NCI-H2107 treated with DMSO at 0.1 percent for 48 hours (cell line): ENCODE measurements at regions not wholly inside any gene's neighbourhood (a gene's known extent, or its start where the extent isn't known, plus 50 kb on each side); places are given as distances from the start of the nearest gene placed in this dataset.
"Not testable (repeated sequence)": the region's sequence is repeated elsewhere in the genome, so short reads cannot be mapped to it uniquely, and the experiment has no call there.

Experiments
- DNase-seq: peaks from one replicate; lab custom pipeline; 2025; ENCODE audit not compliant: unreplicated experiment; lab: John Stamatoyannopoulos, UW

DNA sequence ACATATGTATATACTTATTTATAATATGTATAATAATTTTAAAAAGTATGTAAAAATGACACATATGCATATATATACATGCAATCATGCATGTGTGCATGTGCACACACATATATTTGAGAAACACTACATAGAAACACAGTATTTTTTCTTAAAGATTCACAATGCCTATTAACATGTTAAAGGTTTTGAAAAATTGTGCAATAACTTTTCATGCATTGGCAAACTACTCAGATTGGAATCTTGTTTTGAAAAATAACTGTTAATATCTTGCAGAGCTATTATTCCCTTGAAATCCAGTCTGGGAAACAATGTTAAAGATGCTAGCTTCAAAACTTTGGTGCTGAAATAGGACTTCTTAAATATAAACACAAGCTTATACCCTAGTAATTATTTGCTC lies 256.2 kb upstream of the P2RY1 start:
- DNase-seq: no peak

DNA sequence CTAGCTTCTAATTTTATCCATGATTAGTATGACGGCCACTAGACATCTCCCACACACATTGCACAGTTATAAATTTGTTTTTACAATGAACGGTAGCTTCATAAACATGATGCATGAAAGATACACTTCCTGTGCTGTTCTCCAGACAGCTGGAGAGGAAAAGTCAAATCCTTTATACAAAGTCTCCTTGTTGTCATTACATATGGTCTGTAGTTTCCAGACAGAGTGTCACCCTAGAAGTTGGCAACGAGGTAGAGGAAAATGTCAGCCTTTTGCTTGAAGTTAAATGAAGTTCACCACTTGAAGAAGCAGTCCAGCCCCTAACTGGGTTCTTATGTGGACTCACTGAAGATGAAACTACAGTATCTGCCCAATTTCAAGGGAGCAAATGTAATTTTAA lies 253.0 kb upstream of the P2RY1 start:
- DNase-seq: no peak

DNA sequence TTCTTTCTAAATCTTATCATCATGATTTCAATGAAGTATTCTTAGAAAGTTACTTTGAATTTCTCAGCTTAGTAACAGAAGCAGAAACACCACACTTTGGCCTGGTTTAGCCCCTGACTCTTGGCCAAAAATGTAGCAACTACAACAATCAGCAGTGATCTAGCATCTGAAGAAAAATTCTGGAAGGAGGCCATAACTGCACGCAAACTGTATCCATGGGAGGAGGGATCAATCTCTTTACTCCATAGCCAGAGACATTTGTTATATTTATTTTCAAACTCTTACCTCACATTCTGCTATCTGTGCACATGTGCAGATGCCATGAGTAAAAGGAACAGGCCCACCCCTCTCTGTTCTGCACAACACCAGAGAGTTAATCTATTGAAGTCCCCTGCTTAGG lies 251.0 kb upstream of the P2RY1 start:
- no peak for DNase-seq

DNA sequence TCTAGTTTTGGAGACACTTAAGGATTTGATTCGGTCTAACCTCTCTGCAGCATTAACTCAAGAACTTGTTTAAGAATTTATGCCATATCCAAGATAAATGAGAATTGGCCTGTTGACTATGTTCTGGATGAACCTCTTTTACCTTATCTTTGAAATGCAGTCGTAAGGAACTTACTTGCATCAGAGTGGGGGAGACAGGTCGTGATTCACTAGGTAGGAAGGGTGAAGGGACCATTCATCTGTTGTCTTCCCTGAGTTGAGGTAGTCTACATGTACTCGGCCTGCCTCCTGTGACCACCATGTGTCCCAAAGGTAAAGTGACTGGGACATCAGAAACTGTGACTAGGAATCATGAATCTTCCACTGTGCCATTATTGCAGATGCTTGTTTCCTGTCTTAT lies 248.0 kb upstream of the P2RY1 start:
- no peak for DNase-seq

DNA sequence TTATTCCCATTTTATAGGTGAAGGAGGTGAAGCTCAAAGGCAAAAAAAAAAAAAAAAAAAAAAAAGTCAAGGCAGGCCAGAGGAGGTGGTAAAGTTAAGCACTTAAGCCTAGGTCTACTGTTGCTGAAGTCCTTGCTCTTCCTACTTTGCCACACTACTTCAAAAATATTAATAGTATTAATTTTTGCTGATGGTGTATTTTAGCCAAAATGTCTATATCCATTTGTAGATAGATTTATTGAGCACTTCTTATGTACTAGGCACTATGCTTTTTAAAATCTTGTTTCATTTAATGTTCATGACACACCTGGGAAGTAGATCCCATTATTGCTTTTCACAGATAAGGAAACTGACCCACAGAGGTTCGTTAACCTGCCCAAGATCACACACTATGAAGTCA lies 247.1 kb upstream of the P2RY1 start:
- DNase-seq: no peak

DNA sequence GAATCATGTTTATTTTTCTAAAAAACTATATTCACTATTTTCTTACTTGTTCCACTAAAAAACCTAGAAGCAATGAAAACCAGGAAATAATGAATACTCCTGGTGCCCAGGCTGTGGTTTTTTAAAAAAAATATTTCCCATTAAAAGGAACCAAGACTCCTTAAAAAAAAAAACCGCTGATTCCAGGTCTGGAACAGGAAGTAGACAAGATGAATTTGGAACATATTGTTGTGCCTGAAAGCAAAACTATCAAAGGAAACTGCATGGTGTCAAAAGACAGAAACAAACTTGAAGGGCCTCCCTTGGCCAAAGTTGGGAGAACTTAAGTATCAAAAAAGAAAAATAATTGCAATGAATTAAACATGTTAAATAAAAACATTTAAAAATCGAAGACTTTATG lies 245.3 kb upstream of the P2RY1 start:
- DNase-seq: no peak

DNA sequence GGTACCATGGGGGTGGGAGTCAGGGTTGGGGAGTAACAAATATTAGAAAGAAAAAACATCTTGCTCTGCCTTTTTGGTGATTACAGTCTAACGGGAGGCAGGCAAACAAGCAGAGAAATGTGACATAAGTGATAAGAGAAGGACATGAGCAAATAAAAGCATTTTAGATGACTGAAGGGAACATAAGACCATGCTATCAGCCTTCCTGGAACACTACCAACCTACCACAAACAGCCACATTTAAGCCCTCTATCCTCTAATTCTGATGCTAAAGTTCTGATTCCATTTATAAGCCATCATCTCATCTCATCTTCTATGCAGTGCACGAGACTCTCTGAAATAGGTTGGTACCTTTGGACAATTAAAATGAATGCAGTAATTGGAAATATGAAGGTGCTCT lies 243.4 kb upstream of the P2RY1 start:
- no peak for DNase-seq

DNA sequence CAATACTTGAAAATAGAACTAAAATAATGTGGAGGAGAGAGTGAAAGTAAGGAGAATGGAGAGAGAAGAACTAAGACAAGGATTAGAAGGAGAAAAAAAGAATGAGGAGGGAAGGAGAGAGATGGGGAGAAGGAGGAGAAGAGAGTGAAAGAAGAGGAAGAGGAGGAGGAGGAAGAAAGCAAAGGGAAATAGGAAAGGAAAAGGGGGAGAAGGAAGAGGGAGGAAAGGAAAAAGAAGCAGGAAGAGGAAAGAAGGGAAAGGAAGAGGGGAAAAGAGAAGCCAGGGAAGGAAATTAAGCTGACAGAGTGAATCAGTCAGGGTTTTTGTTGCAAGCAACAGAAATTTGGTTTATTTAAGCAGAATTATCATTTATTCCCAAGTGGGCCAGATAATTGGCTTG lies 241.7 kb upstream of the P2RY1 start:
- no peak for DNase-seq

DNA sequence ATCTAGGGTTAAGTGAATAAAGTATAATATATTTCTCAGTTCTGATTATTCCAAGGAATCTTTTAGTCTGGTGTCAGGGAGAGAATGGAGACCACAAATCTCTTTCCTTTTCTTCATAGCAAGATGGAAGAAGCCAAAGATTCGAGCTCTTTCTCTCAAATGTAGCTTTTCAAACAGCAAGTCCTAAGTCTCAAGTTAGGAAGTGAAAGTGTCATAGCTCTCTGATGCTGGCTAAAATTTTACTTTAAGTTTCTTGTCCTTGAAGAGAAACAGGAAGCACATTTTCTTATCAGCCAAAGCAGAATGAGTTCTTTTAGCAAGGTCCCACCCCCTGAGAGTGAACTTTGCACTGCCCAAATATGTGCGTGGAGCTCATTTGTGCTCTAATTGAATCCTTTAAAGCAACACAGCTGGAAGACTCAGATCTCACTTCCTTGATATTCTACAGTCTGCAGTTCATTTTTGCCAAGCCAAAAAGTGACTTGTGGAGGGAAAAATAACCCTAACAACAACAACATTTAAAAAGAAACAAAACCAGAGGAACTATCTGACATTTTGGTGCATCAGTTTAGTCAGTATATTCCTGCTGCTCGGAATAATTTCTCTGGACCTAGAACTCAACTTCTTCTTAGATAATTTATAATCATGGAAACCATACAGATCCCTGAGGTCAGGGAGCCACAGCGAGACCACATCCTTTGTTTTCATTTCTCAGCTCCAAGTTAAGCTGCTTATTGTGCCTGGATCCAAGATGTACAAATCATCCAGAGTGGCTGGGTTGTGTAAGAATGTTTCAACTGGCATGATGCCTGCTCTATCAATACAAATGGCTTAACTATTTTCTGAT lies 238.7 kb upstream of the P2RY1 start:
- no peak for DNase-seq

DNA sequence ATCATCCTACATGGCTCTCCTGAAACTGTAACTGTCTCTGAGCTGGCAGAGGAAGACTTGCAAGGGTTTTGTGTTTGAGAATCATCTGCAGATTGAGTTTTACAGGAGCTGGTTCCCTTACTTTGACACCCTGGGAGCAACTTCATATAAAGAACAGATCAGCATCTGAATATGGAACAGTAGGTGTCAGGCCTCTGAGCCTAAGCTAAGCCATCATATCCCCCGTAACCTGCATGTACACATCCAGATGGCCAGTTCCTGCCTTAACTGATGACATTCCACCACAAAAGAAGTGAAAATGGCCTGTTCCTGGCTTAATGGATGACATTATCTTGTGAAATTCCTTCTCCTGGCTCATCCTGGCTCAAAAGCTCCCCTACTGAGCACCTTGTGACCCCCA lies 238.1 kb upstream of the P2RY1 start:
- DNase-seq: not testable (repeated sequence)

DNA sequence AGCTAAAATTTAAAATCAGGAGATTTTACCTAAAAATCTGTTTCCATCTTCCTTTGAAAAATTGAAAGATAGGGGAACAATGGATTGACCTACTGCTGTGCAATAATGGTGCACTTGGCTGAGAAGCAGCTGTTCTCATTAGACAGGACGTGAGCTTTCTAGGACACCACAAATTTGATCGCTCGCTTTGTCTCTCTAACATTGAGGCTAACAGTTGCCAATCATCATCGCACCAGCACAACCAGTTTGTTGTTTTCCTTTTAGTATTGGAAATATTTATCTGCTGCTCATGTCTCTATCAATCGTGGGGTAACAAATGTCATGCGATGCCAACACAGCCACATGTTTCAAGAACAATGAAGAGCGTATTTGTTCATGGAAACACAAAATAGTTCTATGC lies 228.8 kb upstream of the P2RY1 start:
- no peak for DNase-seq

DNA sequence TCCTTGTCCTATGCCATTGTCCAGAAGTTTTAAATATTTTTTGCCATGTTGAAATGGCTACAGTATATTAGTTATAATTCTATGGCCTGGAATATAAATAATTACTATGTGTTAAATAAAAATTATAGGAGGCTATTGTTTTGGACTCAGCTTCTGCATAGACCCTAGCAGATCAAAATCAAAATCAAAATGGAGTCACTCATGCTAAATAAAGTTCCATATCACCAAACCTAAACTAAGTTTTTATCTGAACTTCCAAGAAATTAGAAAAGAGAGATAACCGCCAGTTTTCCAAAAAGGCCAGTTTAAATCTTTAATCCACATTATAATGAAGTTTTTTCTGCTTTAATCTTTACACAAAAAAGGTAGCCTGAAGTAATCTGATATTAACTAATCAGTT lies 227.8 kb upstream of the P2RY1 start:
- DNase-seq: no peak

DNA sequence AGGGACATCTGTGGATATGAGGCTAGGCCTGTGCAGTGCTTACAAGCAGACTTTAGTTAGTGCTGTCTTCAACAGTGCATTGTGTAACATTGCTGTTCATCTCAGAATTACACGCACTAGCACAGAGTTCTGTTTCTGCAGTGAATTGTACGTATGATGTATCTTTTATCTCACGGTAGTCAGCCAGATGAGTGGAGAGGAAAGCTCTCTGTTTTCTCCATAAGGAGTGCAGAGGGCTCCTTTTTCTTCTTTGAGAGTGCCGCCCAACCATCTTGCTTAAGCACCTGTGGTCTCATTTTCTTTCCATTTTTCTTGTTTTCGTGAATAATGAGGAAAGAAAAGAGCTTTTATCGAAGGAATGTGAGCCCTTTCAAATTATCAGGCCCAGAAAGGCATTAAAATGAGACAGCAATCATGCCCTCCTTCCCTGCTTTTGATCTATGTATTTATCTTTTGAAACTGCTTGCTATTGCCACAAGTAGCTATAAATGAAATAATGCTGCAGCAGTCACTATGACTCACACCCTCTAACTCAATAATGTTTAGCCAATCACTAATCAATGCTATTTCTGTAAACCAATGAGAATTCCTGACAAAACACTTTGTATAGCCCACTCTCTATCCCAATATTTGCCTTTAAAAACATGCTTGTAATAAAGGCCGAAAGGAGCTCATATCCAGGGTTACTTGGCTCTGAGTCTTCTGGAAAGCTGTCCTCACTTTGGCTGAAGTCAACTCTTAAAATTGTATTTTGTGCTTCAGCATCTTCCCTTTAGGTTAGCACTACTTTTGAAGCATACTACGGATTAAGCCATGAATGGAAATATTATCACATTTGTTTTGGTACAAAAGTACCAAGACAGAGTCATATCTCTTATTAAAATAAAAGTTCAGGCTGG lies 226.0 kb upstream of the P2RY1 start:
- no peak for DNase-seq

DNA sequence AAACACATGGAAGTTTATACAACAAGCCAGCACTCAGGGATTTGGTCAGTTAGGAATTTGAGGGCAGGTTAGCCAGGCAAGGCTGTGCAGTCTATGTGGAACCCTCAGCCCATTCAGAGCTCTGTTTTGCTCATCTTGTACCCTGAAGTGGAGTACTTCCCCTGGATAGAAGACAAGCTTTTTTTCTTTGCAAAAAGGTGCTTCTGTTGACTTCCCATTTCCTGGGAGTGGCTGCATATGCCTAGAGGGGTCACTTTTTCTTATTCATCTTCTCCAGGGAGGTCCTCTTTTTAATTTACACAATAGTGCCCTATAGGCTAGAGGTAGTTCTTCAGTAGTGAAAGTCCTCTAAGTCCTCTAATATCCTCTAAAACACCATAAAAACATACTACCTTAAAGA lies 225.0 kb upstream of the P2RY1 start:
- DNase-seq: no peak

DNA sequence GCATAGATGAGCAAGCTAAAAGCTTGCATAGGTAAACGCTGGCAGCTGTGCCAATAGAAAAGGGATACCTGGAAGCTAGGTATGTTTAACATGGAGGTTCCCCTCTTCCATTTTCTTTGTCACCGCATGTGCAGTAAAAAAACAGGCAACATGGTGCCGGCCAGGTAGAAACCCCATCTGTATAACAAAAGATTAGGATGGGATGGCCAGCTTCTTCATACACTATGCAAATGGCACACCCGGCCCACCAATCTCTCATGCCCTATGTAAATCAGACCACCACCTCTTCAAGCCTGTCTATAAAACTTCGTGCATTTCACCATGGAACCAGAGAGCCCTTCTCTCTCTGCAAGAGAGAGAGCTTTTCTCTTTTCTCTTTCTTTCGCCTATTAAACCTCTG lies 224.3 kb upstream of the P2RY1 start:
- no peak for DNase-seq

DNA sequence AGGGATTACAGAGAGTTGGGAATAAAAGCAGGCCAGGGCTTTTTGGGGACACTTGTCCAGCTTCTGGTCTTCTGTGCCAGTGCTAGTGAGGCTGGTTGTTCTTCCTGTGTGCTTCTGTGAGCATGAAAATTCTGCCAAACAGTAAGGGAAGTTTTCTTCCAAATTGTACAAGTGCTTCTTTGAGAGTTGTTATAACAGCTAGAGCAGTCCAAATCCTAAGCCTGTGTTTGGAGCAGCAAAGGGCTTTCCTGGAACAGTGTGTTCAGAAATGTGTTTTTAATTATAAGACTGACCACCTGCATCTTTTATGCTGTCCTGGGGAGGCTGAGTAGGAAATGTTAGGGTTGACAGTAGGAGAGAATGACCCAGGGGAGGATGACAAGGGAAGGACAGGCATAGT lies 223.0 kb upstream of the P2RY1 start:
- no peak for DNase-seq

DNA sequence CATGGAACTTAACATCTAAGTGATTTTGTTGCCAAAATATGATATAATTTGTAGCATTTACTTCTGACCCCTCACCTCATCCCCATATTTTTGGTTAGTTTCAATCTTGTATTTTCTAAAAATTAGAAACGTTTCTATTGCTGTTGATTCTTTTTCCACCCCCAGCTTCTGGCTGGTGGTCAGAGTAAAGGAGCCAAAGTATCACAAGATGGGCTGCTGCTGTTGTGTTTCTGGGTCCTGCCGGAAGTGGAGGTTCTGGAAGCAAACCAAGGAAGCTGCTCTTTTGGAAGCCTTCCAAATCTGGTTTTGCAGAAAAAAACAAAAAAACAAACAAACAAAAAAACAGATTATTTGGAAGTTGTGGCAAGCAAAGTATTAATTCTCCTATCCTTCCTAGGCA lies 221.1 kb upstream of the P2RY1 start:
- DNase-seq: no peak

DNA sequence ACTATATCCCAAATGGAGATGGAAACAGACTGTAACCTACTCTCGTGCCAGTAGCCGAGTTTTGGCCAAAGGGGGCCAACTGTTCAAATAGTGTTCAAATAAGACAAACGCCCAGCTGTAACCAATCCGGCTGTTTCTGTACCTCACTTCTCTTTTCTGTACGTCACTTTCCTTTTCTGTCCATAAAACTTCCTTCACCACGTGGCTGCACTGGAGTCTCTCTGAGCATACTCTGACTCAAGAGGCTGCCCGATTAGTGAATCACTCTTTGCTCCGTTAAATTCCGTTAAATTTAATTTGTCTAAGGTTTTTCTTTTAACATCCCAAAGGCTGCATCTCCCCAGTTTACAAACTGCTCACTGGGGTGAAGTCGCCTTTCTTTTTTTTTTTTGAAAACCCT lies 219.2 kb upstream of the P2RY1 start:
- DNase-seq: no peak

DNA sequence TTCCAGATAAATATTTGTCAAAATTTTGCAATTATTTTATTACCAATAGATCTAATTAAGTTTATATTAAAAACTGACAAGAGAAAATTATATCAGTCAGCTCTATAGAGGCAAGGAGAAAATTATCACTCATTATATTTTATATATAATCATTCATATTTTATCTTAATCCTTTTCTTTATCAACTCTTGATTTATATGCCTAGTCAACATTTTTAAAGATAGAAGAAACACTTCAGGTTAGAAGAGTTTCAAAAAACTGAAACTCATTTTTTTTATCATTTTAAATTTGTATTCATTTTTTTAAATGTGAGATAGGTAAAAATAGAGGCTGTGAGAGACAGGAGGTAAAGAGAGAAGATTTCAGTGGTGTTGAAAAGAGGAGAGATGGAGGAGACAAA lies 217.3 kb upstream of the P2RY1 start:
- DNase-seq: no peak

DNA sequence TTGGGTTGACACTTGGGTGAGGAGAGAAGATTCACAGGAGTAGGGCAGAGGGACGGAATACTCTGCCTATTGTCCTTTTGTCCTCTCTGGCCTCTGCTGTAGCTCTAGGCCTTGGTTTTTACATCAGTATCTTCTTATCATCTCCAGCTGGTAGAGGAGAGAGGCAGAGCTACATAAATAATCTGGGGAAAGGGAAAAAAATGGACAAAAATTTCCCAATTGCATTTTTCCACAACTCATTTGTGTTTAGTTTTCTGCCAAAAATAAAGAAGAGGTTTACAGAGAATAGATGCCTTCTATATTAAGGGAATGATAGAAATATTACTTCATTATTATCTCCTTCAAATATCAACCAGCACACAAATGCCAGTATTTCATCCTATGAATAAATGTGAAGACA lies 216.4 kb upstream of the P2RY1 start:
- no peak for DNase-seq

DNA sequence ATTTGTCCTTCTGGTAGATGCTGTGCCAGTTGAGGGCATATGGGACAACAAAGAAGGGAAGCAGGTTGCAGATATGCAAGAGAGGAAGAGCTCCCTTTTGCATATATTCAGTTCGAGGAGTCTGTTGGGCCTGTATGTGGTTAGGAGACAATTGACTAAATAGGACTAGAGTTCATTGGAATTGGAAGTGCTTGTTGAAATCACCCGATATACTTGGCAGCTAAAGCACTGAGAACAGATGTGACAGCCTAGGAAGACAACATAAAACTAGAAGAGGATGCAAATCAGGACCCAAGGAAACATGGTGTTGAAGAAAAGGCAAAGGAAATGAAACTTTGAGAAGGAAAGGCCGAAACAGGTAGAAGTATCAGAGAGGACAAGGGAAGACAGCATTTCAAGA lies 215.2 kb upstream of the P2RY1 start:
- no peak for DNase-seq

DNA sequence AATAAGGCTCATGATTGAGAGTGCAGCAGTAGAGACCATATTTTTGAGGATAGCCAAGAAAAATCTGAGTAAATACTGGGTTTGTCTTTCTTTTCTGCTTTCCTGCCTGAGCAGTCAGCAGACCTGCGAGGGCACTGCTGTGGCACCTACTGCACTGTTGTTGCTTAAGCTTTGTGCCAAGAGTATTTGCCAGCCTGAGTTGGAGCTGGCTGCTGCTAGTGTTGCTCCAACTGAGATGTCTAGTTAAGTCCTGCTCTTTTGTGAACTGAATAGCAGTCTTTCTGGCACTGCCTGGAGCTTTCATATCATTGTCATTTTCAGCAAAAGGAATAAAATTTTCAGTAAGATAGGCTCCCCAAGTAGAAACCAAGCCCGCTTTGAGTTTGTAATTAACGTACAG lies 214.5 kb upstream of the P2RY1 start:
- DNase-seq: no peak
